Gastroesophageal sphincter (tissue), 4 donors: ENCODE measurements at regions not wholly inside any gene's neighbourhood (a gene's known extent, or its start where the extent isn't known, plus 50 kb on each side); places are given as distances from the start of the nearest gene placed in this dataset.

ENCODE experiments used
- ATAC-seq: fragments of 150-250 bp; one replicate; pipeline ENCODE4 v1.9.1; 2016; ENCODE audit warnings: mild to moderate bottlenecking, moderate library complexity
- H3K27ac ChIP-seq, 4 donors: fragments of 200-600 bp; sonication (generic) in 3 of 4; 1 replicate in 3 of 4; 2 replicates in 1 of 4; pipeline ENCODE4 v1.5.1; 2016 to 2019
- H3K27me3 ChIP-seq: fragments of 200-600 bp; sonication (generic); one replicate; pipeline ENCODE4 v1.5.1; 2019
- H3K36me3 ChIP-seq, 2 donors: fragments of 200-600 bp; sonication (generic); one replicate each; pipeline ENCODE4 v1.5.1; 2019; ENCODE audit warnings: control low read depth in 1 of 2
- H3K4me1 ChIP-seq, 3 donors: fragments of 200-600 bp; sonication (generic); 1 replicate in 2 of 3; 2 replicates in 1 of 3; pipeline ENCODE4 v1.5.1; 2016 to 2019; ENCODE audit warnings: control low read depth in 2 of 3
- H3K4me3 ChIP-seq, 2 donors: fragments of 200-600 bp; sonication (generic); one replicate each; pipeline ENCODE4 v1.5.1; 2019; ENCODE audit warnings: mild to moderate bottlenecking in 1 of 2, moderate library complexity in 1 of 2
- H3K9me3 ChIP-seq, 3 donors: fragments of 200-600 bp; sonication (generic); one replicate each; pipeline ENCODE4 v1.5.1; 2017 to 2019; ENCODE audit warnings: control low read depth in 2 of 3
- EP300 ChIP-seq: sonication (generic); formaldehyde crosslinking; IDR thresholded peaks from one replicate; pipeline ENCODE4 v1.6.1; 2017; ENCODE audit warnings: antibody characterized with exemption, mild to moderate bottlenecking
- POLR2A ChIP-seq, 2 donors: fragments of 450-650 bp; IDR thresholded peaks; one replicate each; pipeline ENCODE4 v1.6.1; 2017; ENCODE audit warnings: antibody characterized with exemption in 2 of 2, mild to moderate bottlenecking in 2 of 2, moderate library complexity in 1 of 2
- POLR2AphosphoS5 ChIP-seq: sonication (generic); formaldehyde crosslinking; IDR thresholded peaks from one replicate; pipeline ENCODE4 v1.6.1; 2017; ENCODE audit warnings: antibody characterized with exemption
- WGBS, 2 donors: methylation state at CpG; one replicate each; pipeline ENCODE4 v1.1.5; 2018; ENCODE audit warnings: low coverage in 1 of 2; 5-methylcytosine and 5-hydroxymethylcytosine counted together
- TF ChIP-seq, protein P1 (sequence below), 4 experiments: fragments of 200-600 bp in 2 of 4; fragments of 450-650 bp in 2 of 4; sonication (generic) in 1 of 4; IDR thresholded peaks; one replicate each; pipeline ENCODE4 v1.5.1; 2017 to 2019; ENCODE audit warnings: antibody characterized with exemption in 4 of 4, mild to moderate bottlenecking in 2 of 4, moderate library complexity in 2 of 4

GRCh38 chr5:125639858-125640257 is 783.4 kb upstream of the GRAMD2B start:
- Histone ChIP-seq H3K9me3 (peaks cover 0 to 16% (median 0%) of the 10 kb centered on the region in 3 donors), H3K4me1 (no peaks in the 10 kb centered on the region), H3K36me3 (no peaks in the 10 kb centered on the region), H3K4me3 (no peak overlapping the region), H3K27ac (no peak overlapping the region), H3K27me3 (no peaks in the 10 kb centered on the region)
- ATAC-seq, result no peak
- no peak for TF ChIP-seq POLR2A (IDR thresholded peaks at IDR 0.05)
- TF ChIP-seq, protein P1, sequence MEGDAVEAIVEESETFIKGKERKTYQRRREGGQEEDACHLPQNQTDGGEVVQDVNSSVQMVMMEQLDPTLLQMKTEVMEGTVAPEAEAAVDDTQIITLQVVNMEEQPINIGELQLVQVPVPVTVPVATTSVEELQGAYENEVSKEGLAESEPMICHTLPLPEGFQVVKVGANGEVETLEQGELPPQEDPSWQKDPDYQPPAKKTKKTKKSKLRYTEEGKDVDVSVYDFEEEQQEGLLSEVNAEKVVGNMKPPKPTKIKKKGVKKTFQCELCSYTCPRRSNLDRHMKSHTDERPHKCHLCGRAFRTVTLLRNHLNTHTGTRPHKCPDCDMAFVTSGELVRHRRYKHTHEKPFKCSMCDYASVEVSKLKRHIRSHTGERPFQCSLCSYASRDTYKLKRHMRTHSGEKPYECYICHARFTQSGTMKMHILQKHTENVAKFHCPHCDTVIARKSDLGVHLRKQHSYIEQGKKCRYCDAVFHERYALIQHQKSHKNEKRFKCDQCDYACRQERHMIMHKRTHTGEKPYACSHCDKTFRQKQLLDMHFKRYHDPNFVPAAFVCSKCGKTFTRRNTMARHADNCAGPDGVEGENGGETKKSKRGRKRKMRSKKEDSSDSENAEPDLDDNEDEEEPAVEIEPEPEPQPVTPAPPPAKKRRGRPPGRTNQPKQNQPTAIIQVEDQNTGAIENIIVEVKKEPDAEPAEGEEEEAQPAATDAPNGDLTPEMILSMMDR (IDR thresholded peaks at IDR 0.05), result no peak
- no peak for TF ChIP-seq EP300
- TF ChIP-seq POLR2AphosphoS5, result no peak
- WGBS, 2 donors, result 57% methylated on average over 1 of the region's 2 CpGs; no CpG with 5 or more reads in 1 of the 2 donors

GRCh38 chr5:125652761-125653160 is 770.4 kb upstream of the GRAMD2B start:
- no peaks in the 10 kb centered on the region for H3K27me3 ChIP-seq
- no peaks in the 10 kb centered on the region for H3K4me1 ChIP-seq
- ATAC-seq, result no peak
- H3K9me3 ChIP-seq, result no peaks in the 10 kb centered on the region
- WGBS, 2 donors, result 94 to 100% methylated on average over 2 of the region's 2 CpGs
- TF ChIP-seq, protein P1 (IDR thresholded peaks at IDR 0.05), result no peak
- TF ChIP-seq POLR2AphosphoS5 (no peak), EP300 (no peak), POLR2A (IDR thresholded peaks at IDR 0.05) (no peak)
- no peaks in the 10 kb centered on the region for H3K36me3 ChIP-seq
- no peak overlapping the region for H3K4me3 ChIP-seq
- no peak overlapping the region for H3K27ac ChIP-seq

DNA sequence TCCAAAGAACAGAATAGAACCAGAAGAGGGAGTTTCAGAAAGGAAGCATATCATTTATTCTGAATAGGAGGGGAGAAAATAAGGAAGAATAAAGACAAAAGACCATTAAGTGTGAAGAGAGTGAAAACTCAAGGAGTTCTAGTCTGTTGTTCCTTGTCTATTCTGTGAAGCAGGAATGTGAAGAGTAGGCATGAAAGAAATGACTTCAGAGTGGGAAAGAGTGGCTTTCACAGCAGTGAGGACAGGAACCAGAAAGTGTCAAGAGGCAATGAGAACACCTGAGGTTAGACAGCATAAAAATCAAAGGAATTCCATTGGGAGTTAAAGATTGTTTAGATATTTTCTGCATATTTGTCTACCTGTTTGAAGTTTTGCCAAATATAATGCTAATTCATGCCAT is 768.8 kb upstream of the GRAMD2B start:
- H3K27me3 ChIP-seq, result no peaks in the 10 kb centered on the region
- H3K9me3 ChIP-seq, result no peaks in the 10 kb centered on the region
- no peak for ATAC-seq
- H3K27ac ChIP-seq, result no peak overlapping the region
- H3K36me3 ChIP-seq, result no peaks in the 10 kb centered on the region
- TF ChIP-seq EP300, result no peak
- peaks cover 0 to 3% (median under 1%) of the 10 kb centered on the region in 3 donors for H3K4me1 ChIP-seq
- H3K4me3 ChIP-seq, result no peak overlapping the region

DNA sequence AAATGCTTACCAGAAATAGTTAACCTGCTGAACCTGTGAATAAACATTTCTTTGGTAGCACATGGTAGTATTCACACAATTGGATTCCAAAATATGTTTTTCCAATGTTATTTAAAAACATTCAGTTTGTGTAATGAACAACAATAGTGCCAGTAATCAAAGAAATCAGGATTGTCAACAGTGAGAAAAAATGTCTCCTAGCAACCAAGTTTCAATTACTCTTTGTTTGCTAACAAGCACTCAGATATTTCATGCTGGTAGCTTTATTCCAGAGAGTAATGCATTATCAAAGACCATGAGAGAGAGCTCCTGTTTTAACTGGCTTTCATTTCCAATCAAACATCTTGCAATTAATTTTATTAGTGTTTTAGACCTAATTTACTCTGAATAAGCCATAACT is 768.1 kb upstream of the GRAMD2B start:
- Histone ChIP-seq H3K36me3 (no peaks in the 10 kb centered on the region), H3K9me3 (no peaks in the 10 kb centered on the region), H3K4me1 (peaks cover 0 to 5% (median 3%) of the 10 kb centered on the region in 3 donors), H3K27ac (no peak overlapping the region), H3K4me3 (no peak overlapping the region), H3K27me3 (no peaks in the 10 kb centered on the region)
- TF ChIP-seq POLR2AphosphoS5, result no peak
- no peak for TF ChIP-seq EP300
- TF ChIP-seq, protein P1 (IDR thresholded peaks at IDR 0.05), result no peak
- no peak for TF ChIP-seq POLR2A (IDR thresholded peaks at IDR 0.05)
- ATAC-seq, result no peak

DNA sequence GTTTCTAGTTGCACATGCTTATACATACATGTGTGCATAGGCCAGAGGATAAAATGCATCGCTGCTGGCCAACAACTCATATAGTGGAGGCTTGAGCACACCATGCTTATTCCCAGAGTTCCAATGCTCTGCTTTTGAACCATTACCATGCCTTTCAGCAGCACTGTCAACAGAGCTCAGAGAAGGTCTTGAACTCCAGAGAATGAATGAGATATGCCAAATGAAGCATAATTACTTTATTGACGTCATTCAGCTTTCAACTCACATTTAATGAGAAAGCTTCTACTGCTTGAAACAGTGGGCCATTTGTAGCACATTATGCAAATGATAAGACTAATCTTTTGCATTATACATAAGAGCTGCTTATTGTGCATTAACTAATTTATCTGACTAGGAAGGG is 765.3 kb upstream of the GRAMD2B start:
- H3K27me3 ChIP-seq, result no peaks in the 10 kb centered on the region
- no peak for ATAC-seq
- H3K27ac ChIP-seq, result no peak overlapping the region
- no peak overlapping the region for H3K4me3 ChIP-seq
- peaks cover 0 to 5% (median 3%) of the 10 kb centered on the region in 3 donors for H3K4me1 ChIP-seq
- WGBS, 2 donors, result 89 to 96% methylated on average over 2 of the region's 2 CpGs
- H3K36me3 ChIP-seq, result no peaks in the 10 kb centered on the region
- no peaks in the 10 kb centered on the region for H3K9me3 ChIP-seq
- TF ChIP-seq, protein P1 (IDR thresholded peaks at IDR 0.05), result no peak
- TF ChIP-seq EP300 (no peak), POLR2AphosphoS5 (no peak), POLR2A (IDR thresholded peaks at IDR 0.05) (no peak)
